Activated CD4-positive, alpha-beta memory T cell treated with anti-CD3 and anti-CD28 coated beads, Interleukin-2, amount 10 ng/mL, durations not matched to agents 7 days and 5 days (primary cell): ENCODE measurements at regions not wholly inside any gene's neighbourhood (a gene's known extent, or its start where the extent isn't known, plus 50 kb on each side); places are given as distances from the start of the nearest gene placed in this dataset.

ENCODE experiments used
- CTCF ChIA-PET: fragments of 350-600 bp; sonication (Branson Sonifier 250); formaldehyde crosslinking; loops from one replicate; lab custom pipeline; 2021; ENCODE audit warnings: antibody characterized with exemption, inconsistent platforms; lab: Charles Lee
- POLR2A ChIA-PET: fragments of 350-600 bp; sonication (Branson Sonifier 250); formaldehyde crosslinking; loops from one replicate; lab custom pipeline; 2021; ENCODE audit warnings: antibody characterized with exemption; lab: Charles Lee
- DNase-seq: peaks from one replicate; pipeline ENCODE4 v3.0.0-alpha.2; 2020
- H3K27ac Mint-ChIP-seq: one replicate; pipeline ENCODE4 v1.8.0; 2021; ENCODE audit warnings: mild to moderate bottlenecking, mixed read lengths
- H3K27me3 Mint-ChIP-seq: one replicate; pipeline ENCODE4 v1.8.0; 2021; ENCODE audit warnings: mixed read lengths
- H3K36me3 Mint-ChIP-seq: one replicate; pipeline ENCODE4 v1.8.0; 2021; ENCODE audit warnings: low read depth, mixed read lengths
- H3K4me1 Mint-ChIP-seq: one replicate; pipeline ENCODE4 v1.8.0; 2021; ENCODE audit warnings: mixed read lengths
- H3K4me3 Mint-ChIP-seq: one replicate; pipeline ENCODE4 v1.8.0; 2021; ENCODE audit warnings: mild to moderate bottlenecking, mixed read lengths
- H3K9me3 Mint-ChIP-seq: one replicate; pipeline ENCODE4 v1.8.0; 2021; ENCODE audit warnings: mixed read lengths

GRCh38 chr4:8770518-8771257 lies 101.0 kb downstream of the HMX1 start:
- no peaks in the 10 kb centered on the region for H3K27me3 Mint-ChIP-seq
- DNase-seq: no peak
- no peaks in the 10 kb centered on the region for H3K4me1 Mint-ChIP-seq
- ChIA-PET POLR2A (no interaction called here), CTCF (no interaction called here)
- H3K9me3 Mint-ChIP-seq: peaks cover 3% of the 10 kb centered on the region
- H3K27ac Mint-ChIP-seq: no peak overlapping the region
- no peak overlapping the region for H3K4me3 Mint-ChIP-seq
- H3K36me3 Mint-ChIP-seq: no peaks in the 10 kb centered on the region

- POLR2A ChIA-PET: no interaction called here
- H3K4me1 Mint-ChIP-seq: no peaks in the 10 kb centered on the region
- H3K4me3 Mint-ChIP-seq: no peak overlapping the region
- no peaks in the 10 kb centered on the region for H3K36me3 Mint-ChIP-seq
- H3K27me3 Mint-ChIP-seq: no peaks in the 10 kb centered on the region
- no peak overlapping the region for H3K27ac Mint-ChIP-seq
- CTCF ChIA-PET: no interaction called here
- no peak for DNase-seq
- peaks cover 3% of the 10 kb centered on the region for H3K9me3 Mint-ChIP-seq
Observed at GRCh38 chr4:8769645-8770517, 101.8 kb downstream of the HMX1 start.

GRCh38 chr4:8768357-8768999 lies 103.2 kb downstream of the HMX1 start:
- CTCF ChIA-PET: no interaction called here

GRCh38 chr4:8766610-8767009 lies 105.0 kb downstream of the HMX1 start:
- CTCF ChIA-PET: no interaction called here
- H3K4me1 Mint-ChIP-seq: no peaks in the 10 kb centered on the region
- H3K4me3 Mint-ChIP-seq: no peak overlapping the region
- POLR2A ChIA-PET: no interaction called here
- H3K27ac Mint-ChIP-seq: no peak overlapping the region
- no peak for DNase-seq
- H3K27me3 Mint-ChIP-seq: no peaks in the 10 kb centered on the region
- no peaks in the 10 kb centered on the region for H3K36me3 Mint-ChIP-seq
- H3K9me3 Mint-ChIP-seq: peaks cover 3% of the 10 kb centered on the region

More at GRCh38 chr4:8768357-8768999, 103.2 kb downstream of the HMX1 start:
- no peaks in the 10 kb centered on the region for H3K36me3 Mint-ChIP-seq
- no peak for DNase-seq
- H3K4me1 Mint-ChIP-seq: no peaks in the 10 kb centered on the region
- POLR2A ChIA-PET: no interaction called here
- H3K27ac Mint-ChIP-seq: no peak overlapping the region
- peaks cover 3% of the 10 kb centered on the region for H3K9me3 Mint-ChIP-seq
- H3K27me3 Mint-ChIP-seq: no peaks in the 10 kb centered on the region
- no peak overlapping the region for H3K4me3 Mint-ChIP-seq

GRCh38 chr4:8765631-8766590 lies 105.7 kb downstream of the HMX1 start:
- no peaks in the 10 kb centered on the region for H3K27me3 Mint-ChIP-seq
- CTCF ChIA-PET: no interaction called here
- H3K4me3 Mint-ChIP-seq: no peak overlapping the region
- peaks cover 3% of the 10 kb centered on the region for H3K9me3 Mint-ChIP-seq
- no peak overlapping the region for H3K27ac Mint-ChIP-seq
- H3K4me1 Mint-ChIP-seq: no peaks in the 10 kb centered on the region
- H3K36me3 Mint-ChIP-seq: no peaks in the 10 kb centered on the region
- DNase-seq: no peak
- POLR2A ChIA-PET: no interaction called here

GRCh38 chr4:8765084-8765483 lies 106.6 kb downstream of the HMX1 start:
- H3K36me3 Mint-ChIP-seq: no peaks in the 10 kb centered on the region
- H3K4me3 Mint-ChIP-seq: no peak overlapping the region
- no peaks in the 10 kb centered on the region for H3K27me3 Mint-ChIP-seq
- H3K4me1 Mint-ChIP-seq: no peaks in the 10 kb centered on the region
- H3K27ac Mint-ChIP-seq: no peak overlapping the region
- POLR2A ChIA-PET: no interaction called here
- CTCF ChIA-PET: no interaction called here
- H3K9me3 Mint-ChIP-seq: peaks cover 3% of the 10 kb centered on the region
- no peak for DNase-seq

- no peak for DNase-seq
- H3K4me1 Mint-ChIP-seq: no peaks in the 10 kb centered on the region
- CTCF ChIA-PET: no interaction called here
Observed at GRCh38 chr4:8763966-8764901, 107.4 kb downstream of the HMX1 start.

GRCh38 chr4:8762951-8763735 lies 108.5 kb downstream of the HMX1 start:
- H3K27me3 Mint-ChIP-seq: no peaks in the 10 kb centered on the region
- H3K36me3 Mint-ChIP-seq: no peaks in the 10 kb centered on the region
- no peak overlapping the region for H3K27ac Mint-ChIP-seq
- H3K9me3 Mint-ChIP-seq: peaks cover 2% of the 10 kb centered on the region
- no peak overlapping the region for H3K4me3 Mint-ChIP-seq
- H3K4me1 Mint-ChIP-seq: no peaks in the 10 kb centered on the region
- ChIA-PET CTCF (no interaction called here), POLR2A (no interaction called here)
- no peak for DNase-seq

More at GRCh38 chr4:8763966-8764901, 107.4 kb downstream of the HMX1 start:
- Mint-ChIP-seq H3K27me3 (no peaks in the 10 kb centered on the region), H3K9me3 (peaks cover 3% of the 10 kb centered on the region), H3K4me3 (no peak overlapping the region), H3K36me3 (no peaks in the 10 kb centered on the region), H3K27ac (no peak overlapping the region)
- POLR2A ChIA-PET: no interaction called here

- DNase-seq: no peak
- H3K4me3 Mint-ChIP-seq: no peak overlapping the region
- H3K27ac Mint-ChIP-seq: no peak overlapping the region
- ChIA-PET POLR2A (no interaction called here), CTCF (no interaction called here)
- no peaks in the 10 kb centered on the region for H3K36me3 Mint-ChIP-seq
- H3K27me3 Mint-ChIP-seq: no peaks in the 10 kb centered on the region
- H3K9me3 Mint-ChIP-seq: no peaks in the 10 kb centered on the region
- H3K4me1 Mint-ChIP-seq: no peaks in the 10 kb centered on the region
Observed at GRCh38 chr4:8762356-8762755, 109.3 kb downstream of the HMX1 start.

GRCh38 chr4:8761824-8762205 lies 109.8 kb downstream of the HMX1 start:
- Mint-ChIP-seq H3K4me1 (no peaks in the 10 kb centered on the region), H3K27me3 (no peaks in the 10 kb centered on the region), H3K9me3 (no peaks in the 10 kb centered on the region), H3K27ac (no peak overlapping the region), H3K4me3 (no peak overlapping the region), H3K36me3 (no peaks in the 10 kb centered on the region)
- POLR2A ChIA-PET: no interaction called here
- DNase-seq: no peak
- CTCF ChIA-PET: no interaction called here

- DNase-seq: no peak
- no peaks in the 10 kb centered on the region for H3K27me3 Mint-ChIP-seq
- H3K36me3 Mint-ChIP-seq: no peaks in the 10 kb centered on the region
- H3K9me3 Mint-ChIP-seq: no peaks in the 10 kb centered on the region
- H3K4me3 Mint-ChIP-seq: no peak overlapping the region
- CTCF ChIA-PET: no interaction called here
- POLR2A ChIA-PET: no interaction called here
- H3K27ac Mint-ChIP-seq: no peak overlapping the region
- no peaks in the 10 kb centered on the region for H3K4me1 Mint-ChIP-seq
Observed at GRCh38 chr4:8761167-8761823, 110.3 kb downstream of the HMX1 start.
